SIG-M5 (cell line): ENCODE measurements at regions not wholly inside any gene's neighbourhood (a gene's known extent, or its start where the extent isn't known, plus 50 kb on each side); places are given as distances from the start of the nearest gene placed in this dataset.

Experiments used
- DNase-seq: peaks from one replicate; lab custom pipeline; 2025; lab: John Stamatoyannopoulos, UW

DNA sequence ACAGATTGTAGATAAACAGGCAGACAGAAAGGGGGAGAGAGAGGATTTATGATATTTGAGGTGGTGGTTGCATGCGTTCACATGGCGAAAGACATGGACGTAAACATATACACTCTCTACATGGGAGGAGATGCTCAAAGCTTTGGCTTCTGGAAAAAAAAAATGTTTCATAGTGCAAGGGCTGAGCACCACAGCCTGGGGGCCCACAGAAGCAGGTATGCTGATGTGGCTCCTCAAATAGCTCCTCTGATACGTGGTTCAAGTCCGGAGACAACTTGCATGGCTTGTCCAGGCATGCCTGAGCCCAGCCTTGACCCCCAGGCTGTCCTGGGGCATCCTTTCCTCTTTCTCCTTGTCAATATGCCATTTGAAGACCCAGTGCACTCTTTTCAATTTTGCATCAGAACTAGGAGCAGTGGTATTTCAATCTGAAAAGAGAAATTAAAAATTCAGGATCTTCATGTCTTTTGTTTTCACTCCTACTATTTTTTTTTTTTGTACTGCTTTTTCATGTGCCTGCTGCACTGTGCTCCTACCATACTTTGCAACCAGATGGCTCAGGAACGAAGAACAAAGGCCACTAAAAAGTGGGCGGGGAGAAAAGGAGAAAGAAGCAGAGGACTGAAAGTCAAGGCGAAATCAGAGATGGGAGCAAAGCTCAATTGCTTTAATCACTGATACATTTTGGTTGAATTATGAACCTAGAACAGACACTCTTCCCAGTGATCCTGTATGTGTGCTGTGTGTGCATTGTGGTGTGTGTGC is 495.7 kb upstream of the TCF4 start:
- DNase-seq, result no peak

- DNase-seq, result no peak
Observed at GRCh38 chr18:56083097-56083521, 495.1 kb upstream of the TCF4 start.

- DNase-seq, result no peak
Observed at GRCh38 chr18:56076723-56077122, 488.7 kb upstream of the TCF4 start.

DNA sequence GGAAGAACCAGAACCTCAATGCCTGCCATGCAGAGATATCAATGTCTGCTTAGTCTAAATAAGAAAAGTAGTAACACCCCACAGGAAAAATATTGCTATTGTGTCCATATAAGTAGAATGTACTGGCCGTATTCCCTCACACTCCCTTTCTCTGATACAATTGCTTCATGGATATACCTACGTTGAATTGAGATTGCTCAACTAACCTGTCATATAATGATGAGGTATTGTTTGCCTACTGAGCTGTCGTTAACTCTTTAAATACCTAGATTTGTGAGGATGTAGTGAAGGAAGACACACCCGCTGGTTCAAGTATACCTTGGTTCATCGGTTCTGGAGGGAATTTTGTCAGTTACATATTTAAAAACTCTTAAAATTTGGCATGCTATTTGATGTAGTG is 480.7 kb upstream of the TCF4 start:
- no peak for DNase-seq

GRCh38 chr18:56067969-56068671 is 480.1 kb upstream of the TCF4 start:
- no peak for DNase-seq

GRCh38 chr18:56067214-56067894 is 479.4 kb upstream of the TCF4 start:
- DNase-seq, result no peak

DNA sequence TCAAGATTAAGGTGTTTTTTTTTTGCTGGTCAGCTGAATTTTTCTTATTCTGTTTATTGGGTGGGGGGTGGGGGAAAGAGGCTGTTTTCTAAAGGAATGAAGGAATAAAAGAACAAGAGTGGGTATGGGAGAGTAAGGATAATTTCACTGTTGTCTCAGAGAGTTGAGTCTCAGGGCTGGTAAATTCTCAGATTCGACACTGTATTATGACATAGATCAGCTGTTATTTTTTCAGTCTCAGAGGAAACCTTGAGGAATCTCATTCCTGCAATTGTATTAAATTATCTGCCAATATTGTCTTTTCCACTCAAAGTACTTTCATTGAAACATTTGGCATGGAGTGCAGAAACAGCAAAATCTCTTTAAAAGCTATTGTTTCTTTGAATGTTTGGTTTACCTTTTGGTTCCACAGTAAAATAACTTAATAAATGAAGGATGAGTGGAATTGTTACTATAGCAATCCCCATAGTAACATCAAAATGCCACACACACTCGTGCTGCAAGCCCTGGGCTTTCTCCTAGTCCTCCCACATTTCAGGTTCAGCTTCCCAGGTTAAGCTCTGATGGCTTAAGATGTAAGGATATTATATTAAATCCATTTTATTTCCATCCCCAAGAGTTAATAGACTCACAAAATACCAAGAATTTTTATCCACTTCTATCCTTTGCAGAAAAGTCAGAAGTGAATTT is 478.7 kb upstream of the TCF4 start:
- DNase-seq, result no peak

DNA sequence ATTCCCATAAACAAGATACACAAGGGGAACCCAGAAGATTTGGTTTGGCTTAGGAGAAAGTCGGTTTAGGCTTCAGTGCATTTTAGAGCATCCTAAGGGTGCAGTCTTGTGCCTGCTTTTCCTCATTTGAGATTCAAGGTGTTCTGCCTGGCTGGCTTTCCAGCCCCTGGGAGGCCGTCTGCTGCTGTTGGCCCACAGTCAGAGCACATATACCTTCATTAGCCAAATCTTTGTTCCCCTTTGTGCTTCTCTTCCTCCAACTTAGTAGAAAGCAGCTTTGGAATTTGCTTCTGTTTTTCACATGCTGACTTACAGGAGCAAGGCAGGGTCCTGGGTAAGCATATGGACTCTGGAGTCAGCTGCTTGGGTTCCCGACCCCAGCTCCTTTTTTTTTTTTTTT is 477.1 kb upstream of the TCF4 start:
- no peak for DNase-seq

DNA sequence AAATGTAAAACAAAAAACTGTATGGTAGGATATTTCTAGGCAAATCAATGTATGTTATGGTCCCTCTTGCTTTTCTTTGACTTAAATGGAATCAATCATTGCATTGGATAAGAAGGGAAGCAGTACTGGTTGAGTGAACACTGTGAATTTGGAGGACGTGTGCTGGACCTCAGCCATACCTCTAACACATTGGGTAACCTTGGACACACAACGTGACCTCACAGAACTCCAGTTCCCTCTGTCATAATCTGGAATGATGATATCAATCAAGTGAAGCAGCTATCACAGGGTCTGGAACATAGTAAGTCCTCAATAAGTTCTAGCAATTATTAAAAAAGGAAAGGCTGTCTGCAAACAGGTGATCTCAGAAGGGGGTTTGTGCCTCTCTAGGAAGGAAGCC is 474.9 kb upstream of the TCF4 start:
- DNase-seq, result no peak

DNA sequence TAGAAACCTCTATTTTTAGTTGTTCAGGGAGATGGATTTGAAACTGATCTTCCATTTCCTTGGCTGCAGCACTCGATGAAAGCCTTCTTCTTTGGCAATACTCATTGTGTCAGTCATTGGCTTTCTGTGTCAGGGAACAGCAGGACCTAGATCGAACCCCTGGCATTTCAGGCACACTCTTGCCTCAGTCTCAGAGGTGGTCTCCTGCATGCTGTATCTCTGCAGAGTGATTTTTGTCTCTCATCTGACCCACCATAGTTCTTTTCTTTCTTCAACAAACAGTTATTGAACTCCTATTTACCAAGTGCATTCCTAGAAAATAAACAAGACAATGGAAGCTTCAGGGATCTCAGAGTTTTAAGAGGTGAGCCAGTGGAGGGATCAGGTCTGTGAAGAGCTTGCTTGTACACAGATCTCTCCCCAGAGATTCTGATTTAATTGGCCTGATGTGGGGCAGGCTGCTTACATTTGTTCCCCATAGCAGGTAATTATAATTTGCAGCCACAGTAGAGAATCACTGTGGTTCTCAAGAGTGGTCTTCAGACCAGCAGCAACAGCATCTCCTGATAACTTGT is 473.1 kb upstream of the TCF4 start:
- no peak for DNase-seq

DNA sequence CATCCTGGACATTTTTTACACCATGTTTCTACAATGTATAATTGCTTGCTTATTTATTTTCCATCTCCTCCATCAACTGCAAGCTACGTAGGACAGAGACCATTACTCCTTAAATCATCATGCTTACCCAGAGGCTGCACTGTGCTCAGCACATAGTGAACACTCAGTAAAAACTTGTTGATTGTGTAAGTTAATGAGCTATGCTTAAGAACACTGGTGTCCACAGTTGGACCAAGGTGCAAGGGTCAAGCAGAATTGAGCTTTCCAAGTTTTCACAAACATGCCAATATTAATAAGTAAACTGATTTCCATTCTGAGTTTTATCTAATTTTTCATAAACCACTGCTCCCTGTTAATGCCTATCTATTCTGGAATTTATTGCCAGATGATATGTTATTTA is 464.2 kb upstream of the TCF4 start:
- DNase-seq, result no peak

GRCh38 chr18:56044239-56044638 is 456.2 kb upstream of the TCF4 start:
- no peak for DNase-seq

DNA sequence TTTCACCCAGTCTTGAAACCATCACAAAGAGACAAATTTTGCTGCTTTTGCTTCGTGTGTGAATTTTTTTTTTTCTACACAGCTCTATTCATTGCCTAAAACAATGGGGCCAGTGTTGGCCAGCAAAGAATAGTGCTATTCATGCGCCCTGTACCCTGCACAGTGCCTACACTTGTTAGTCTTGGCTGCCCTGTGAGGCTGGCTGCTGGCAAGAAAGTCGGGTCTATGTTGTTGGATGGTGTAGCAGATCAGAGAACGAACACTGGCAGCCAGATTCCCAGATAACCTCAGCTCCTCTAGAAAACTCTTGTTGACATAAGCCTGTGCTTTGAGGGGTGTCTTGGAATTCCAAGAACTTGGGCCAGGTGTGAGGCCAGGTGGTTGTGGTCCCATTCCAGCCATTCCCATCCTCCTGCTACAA is 455.7 kb upstream of the TCF4 start:
- no peak for DNase-seq

DNA sequence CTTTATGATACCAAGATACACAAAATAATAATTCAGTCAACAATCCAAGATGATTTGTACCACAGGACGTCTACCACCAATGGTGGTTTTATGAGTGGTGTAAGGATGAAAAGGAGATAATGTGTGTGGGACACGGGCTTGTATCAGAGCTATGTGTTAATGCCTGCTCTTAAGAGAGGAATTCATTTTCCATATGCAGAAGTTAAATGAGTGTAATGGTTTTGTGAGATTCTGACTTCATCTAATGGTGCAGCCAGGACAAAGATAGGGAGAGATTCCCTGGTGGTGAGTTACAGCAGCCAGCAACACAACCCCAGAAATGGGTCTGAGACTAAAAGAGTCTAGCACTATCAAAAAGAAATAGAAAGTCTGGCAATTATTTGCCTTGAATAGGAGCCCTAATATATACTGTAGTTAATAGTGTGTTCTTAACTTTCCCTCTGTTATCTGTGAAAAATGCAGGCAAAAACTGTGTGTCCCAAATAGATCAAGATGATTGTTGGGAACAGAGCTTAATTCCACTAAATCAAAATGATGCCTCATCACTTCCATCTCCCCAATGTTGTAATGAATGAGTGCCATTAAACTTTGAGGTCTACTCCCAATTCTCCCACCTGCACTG is 455.0 kb upstream of the TCF4 start:
- DNase-seq, result no peak

GRCh38 chr18:56038171-56039030 is 450.4 kb upstream of the TCF4 start:
- no peak for DNase-seq

- DNase-seq, result no peak
Observed at GRCh38 chr18:56036741-56037140, 448.7 kb upstream of the TCF4 start.

GRCh38 chr18:56035546-56035945 is 447.6 kb upstream of the TCF4 start:
- DNase-seq, result no peak

DNA sequence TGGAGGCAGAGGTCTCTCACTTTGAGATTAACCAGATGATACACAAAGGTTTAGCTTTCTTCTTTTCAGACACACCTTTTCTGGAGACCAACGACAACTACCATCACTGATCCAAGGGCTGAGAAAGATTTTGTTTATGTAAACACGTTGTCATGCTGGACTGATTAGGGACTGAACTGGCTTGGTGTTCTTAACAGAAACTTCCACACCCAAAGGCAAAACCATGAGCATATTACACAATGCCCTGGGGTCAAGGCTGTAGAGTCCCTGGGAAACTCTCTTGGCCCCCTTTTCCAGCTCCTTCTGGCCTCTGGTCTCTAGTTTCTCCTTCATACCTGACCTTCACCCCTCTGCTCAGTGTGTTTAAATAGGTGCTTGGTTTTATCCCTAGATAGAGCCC is 447.0 kb upstream of the TCF4 start:
- no peak for DNase-seq

DNA sequence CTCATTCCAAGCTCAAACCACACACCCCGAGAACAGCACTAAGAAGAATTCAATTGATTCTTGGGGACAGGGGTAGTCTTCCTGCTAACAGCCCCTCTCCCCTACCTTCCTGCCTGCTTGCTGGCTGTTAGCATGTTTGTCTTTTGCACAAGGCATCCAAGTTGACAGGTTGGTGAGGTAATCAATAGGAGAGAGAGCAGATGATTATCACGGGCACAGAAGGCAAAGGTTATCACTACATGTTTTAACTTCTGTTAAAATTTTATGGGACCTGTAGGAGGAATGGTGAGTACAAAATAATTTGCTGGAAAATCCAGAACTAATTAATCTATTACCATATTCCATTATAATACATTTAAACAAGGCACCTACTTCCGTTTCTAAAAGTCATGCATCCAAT is 442.1 kb upstream of the TCF4 start:
- no peak for DNase-seq

DNA sequence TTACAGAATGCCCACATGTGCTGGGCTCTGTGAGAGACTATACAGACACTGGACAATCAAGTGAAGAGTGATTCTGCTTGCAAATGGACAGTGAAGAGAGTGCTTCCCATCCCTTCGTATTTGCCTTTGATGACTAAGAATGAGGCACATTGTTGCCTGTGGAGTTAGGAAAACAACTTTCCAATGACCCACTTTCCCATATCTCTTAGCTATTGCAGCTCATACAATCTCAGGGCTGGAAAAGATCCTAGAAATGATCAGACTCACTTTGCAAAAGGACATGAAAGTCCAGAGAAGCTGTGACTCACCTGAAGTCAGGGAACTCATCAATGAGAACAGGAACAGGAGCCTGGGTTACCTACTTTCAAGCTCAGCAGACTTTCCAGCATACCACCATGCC is 440.5 kb upstream of the TCF4 start:
- DNase-seq, result no peak

GRCh38 chr18:56026509-56026908 is 438.5 kb upstream of the TCF4 start:
- no peak for DNase-seq
